ENCODE measurements at regions not wholly inside any gene's neighbourhood (a gene's known extent, or its start where the extent isn't known, plus 50 kb on each side); places are given as distances from the start of the nearest gene placed in this dataset.

DNA sequence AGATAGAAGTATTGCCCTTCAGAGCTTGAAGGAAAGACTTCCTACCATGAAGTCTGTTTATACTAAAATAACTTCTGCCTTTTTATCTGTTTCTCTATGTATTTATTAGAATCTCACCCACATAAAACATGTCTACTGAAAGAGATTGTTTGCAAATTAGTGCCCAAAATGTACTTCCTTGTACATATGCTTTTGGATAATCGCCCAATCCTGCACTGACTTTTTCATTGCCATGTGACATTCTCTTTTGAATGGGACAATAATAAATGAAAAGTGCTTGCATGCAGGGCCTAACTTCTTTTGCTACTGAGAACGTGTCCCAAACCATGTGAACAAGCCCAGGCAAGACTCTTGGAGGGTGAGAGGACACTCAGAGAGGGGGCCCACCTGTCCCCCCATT, 711.6 kb upstream of the ADAMTS5 start (continued):
- TF ChIP-seq, protein P1, sequence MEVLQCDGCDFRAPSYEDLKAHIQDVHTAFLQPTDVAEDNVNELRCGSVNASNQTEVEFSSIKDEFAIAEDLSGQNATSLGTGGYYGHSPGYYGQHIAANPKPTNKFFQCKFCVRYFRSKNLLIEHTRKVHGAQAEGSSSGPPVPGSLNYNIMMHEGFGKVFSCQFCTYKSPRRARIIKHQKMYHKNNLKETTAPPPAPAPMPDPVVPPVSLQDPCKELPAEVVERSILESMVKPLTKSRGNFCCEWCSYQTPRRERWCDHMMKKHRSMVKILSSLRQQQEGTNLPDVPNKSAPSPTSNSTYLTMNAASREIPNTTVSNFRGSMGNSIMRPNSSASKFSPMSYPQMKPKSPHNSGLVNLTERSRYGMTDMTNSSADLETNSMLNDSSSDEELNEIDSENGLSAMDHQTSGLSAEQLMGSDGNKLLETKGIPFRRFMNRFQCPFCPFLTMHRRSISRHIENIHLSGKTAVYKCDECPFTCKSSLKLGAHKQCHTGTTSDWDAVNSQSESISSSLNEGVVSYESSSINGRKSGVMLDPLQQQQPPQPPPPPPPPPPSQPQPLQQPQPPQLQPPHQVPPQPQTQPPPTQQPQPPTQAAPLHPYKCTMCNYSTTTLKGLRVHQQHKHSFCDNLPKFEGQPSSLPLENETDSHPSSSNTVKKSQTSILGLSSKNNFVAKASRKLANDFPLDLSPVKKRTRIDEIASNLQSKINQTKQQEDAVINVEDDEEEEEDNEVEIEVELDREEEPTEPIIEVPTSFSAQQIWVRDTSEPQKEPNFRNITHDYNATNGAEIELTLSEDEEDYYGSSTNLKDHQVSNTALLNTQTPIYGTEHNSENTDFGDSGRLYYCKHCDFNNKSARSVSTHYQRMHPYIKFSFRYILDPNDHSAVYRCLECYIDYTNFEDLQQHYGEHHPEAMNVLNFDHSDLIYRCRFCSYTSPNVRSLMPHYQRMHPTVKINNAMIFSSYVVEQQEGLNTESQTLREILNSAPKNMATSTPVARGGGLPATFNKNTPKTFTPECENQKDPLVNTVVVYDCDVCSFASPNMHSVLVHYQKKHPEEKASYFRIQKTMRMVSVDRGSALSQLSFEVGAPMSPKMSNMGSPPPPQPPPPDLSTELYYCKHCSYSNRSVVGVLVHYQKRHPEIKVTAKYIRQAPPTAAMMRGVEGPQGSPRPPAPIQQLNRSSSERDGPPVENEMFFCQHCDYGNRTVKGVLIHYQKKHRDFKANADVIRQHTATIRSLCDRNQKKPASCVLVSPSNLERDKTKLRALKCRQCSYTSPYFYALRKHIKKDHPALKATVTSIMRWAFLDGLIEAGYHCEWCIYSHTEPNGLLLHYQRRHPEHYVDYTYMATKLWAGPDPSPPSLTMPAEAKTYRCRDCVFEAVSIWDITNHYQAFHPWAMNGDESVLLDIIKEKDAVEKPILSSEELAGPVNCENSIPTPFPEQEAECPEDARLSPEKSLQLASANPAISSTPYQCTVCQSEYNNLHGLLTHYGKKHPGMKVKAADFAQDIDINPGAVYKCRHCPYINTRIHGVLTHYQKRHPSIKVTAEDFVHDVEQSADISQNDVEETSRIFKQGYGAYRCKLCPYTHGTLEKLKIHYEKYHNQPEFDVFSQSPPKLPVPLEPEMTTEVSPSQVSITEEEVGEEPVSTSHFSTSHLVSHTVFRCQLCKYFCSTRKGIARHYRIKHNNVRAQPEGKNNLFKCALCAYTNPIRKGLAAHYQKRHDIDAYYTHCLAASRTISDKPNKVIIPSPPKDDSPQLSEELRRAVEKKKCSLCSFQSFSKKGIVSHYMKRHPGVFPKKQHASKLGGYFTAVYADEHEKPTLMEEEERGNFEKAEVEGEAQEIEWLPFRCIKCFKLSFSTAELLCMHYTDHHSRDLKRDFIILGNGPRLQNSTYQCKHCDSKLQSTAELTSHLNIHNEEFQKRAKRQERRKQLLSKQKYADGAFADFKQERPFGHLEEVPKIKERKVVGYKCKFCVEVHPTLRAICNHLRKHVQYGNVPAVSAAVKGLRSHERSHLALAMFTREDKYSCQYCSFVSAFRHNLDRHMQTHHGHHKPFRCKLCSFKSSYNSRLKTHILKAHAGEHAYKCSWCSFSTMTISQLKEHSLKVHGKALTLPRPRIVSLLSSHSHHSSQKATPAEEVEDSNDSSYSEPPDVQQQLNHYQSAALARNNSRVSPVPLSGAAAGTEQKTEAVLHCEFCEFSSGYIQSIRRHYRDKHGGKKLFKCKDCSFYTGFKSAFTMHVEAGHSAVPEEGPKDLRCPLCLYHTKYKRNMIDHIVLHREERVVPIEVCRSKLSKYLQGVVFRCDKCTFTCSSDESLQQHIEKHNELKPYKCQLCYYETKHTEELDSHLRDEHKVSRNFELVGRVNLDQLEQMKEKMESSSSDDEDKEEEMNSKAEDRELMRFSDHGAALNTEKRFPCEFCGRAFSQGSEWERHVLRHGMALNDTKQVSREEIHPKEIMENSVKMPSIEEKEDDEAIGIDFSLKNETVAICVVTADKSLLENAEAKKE (CRISPR knock-in tag; IDR thresholded peaks at IDR 0.05) = no peak
- no peak for TF ChIP-seq ZNF331 (CRISPR knock-in tag; IDR thresholded peaks at IDR 0.05; ENCODE audit: low read depth)
- no peak for TF ChIP-seq CTCF (conservative IDR thresholded peaks at IDR 0.05; ENCODE audit: low read depth in 2 of 2)
- TF ChIP-seq NANOG (IDR thresholded peaks at IDR 0.05; ENCODE audit: borderline replicate concordance) = no peak
- TF ChIP-seq, protein P2, sequence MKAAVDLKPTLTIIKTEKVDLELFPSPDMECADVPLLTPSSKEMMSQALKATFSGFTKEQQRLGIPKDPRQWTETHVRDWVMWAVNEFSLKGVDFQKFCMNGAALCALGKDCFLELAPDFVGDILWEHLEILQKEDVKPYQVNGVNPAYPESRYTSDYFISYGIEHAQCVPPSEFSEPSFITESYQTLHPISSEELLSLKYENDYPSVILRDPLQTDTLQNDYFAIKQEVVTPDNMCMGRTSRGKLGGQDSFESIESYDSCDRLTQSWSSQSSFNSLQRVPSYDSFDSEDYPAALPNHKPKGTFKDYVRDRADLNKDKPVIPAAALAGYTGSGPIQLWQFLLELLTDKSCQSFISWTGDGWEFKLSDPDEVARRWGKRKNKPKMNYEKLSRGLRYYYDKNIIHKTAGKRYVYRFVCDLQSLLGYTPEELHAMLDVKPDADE (IDR thresholded peaks at IDR 0.05) = no peak
- no peak for TF ChIP-seq STAT1 (IDR thresholded peaks at IDR 0.05; ENCODE audit: unreplicated experiment)

- Histone ChIP-seq H3K9me2 (ENCODE audit: insufficient read depth) (peaks cover 14% of the 10 kb centered on the region), H3K79me2 (replicated peaks; ENCODE audit: insufficient read depth) (no peaks in the 10 kb centered on the region), H3K36me3 (ENCODE audit: insufficient read depth) (no peaks in the 10 kb centered on the region), H3K4me2 (no peak overlapping the region), H3K4me1 (ENCODE audit: insufficient read depth) (no peaks in the 10 kb centered on the region), H3K27me3 (ENCODE audit: insufficient read depth) (no peaks in the 10 kb centered on the region), H3K4me3 (no peak overlapping the region), H4K20me1 (replicated peaks; ENCODE audit: insufficient read depth) (no peaks in the 10 kb centered on the region), H3F3A (replicated peaks; ENCODE audit: low read depth) (no peaks in the 10 kb centered on the region), H3K27ac (ENCODE audit: low read depth) (no peak overlapping the region), H2AFZ (no peak overlapping the region)
- ATAC-seq (no peak), DNase-seq (ENCODE audit: low spot score) (no peak)
- H3K27me3 Mint-ChIP-seq (ENCODE audit: insufficient read depth, low read depth, poor library complexity) = no peaks in the 10 kb centered on the region
- H3K27ac Mint-ChIP-seq = no peak overlapping the region
- H3K4me3 Mint-ChIP-seq = no peak overlapping the region
- peaks cover 11% of the 10 kb centered on the region for H3K9me3 Mint-ChIP-seq
- H3K4me1 Mint-ChIP-seq = no peaks in the 10 kb centered on the region
- H3K36me3 Mint-ChIP-seq (ENCODE audit: low read depth) = peaks cover 6% of the 10 kb centered on the region; the same call in 2 of the 3 replicates
- no peak for TF ChIP-seq JUNB (IDR thresholded peaks at IDR 0.05; ENCODE audit: unreplicated experiment)
- TF ChIP-seq EZH2phosphoT487 (IDR thresholded peaks at IDR 0.05; ENCODE audit: unreplicated experiment) = no peak
- no peak for TF ChIP-seq POLR2AphosphoS5 (IDR thresholded peaks at IDR 0.05; ENCODE audit: low read depth)
- no peak for TF ChIP-seq REST (IDR thresholded peaks at IDR 0.05; ENCODE audit: unreplicated experiment)
- no peak for TF ChIP-seq CREB1 (CRISPR knock-in tag; IDR thresholded peaks at IDR 0.05; ENCODE audit: low read depth)
- TF ChIP-seq CTCF (conservative IDR thresholded peaks at IDR 0.05; ENCODE audit: low read depth in 2 of 2) = no peak
Observed at GRCh38 chr21:27677546-27677945, 710.7 kb upstream of the ADAMTS5 start.

Measured in GM23338 (cell line).